Osteoblast (primary cell): ENCODE measurements at regions not wholly inside any gene's neighbourhood (a gene's known extent, or its start where the extent isn't known, plus 50 kb on each side); places are given as distances from the start of the nearest gene placed in this dataset.

Source experiments
- DNase-seq: peaks from one replicate; pipeline ENCODE4 v3.0.0; 2011; ENCODE audit warnings: low spot score, mixed read lengths; ENCODE audit not compliant: insufficient read length; ENCODE audit errors: missing footprints
- H2AFZ ChIP-seq: 2 replicates; pipeline ENCODE4 v1.6.0; 2011; ENCODE audit warnings: mild to moderate bottlenecking, low read length
- H3K27ac ChIP-seq: 2 replicates; pipeline ENCODE4 v1.5.1; 2011; ENCODE audit warnings: mild to moderate bottlenecking, low read depth, low read length, moderate library complexity
- H3K27me3 ChIP-seq: 2 replicates; pipeline ENCODE4 v1.6.0; 2012; ENCODE audit warnings: mild to moderate bottlenecking, control low read depth, inconsistent platforms, low read length, moderate library complexity; ENCODE audit not compliant: insufficient read depth
- H3K36me3 ChIP-seq: 2 replicates; pipeline ENCODE4 v1.5.1; 2011; ENCODE audit warnings: mild to moderate bottlenecking, low read length, control low read depth, moderate library complexity; ENCODE audit not compliant: insufficient read depth
- H3K4me1 ChIP-seq: 2 replicates; pipeline ENCODE4 v1.5.1; 2011; ENCODE audit warnings: mild to moderate bottlenecking, low read length, control low read depth, moderate library complexity; ENCODE audit not compliant: insufficient read depth
- H3K4me2 ChIP-seq: 2 replicates; pipeline ENCODE4 v1.6.0; 2011; ENCODE audit warnings: mild to moderate bottlenecking, low read length; ENCODE audit not compliant: insufficient read depth
- H3K4me3 ChIP-seq: fragments of 200-600 bp; sonication (generic); 3 replicates; pipeline ENCODE4 v1.5.1; 2012; ENCODE audit warnings: mild to moderate bottlenecking, low read length, inconsistent platforms; ENCODE audit not compliant: insufficient read depth
- H3K79me2 ChIP-seq: 2 replicates; pipeline ENCODE4 v1.6.0; 2012; ENCODE audit warnings: mild to moderate bottlenecking, low read length, control low read depth, inconsistent platforms; ENCODE audit not compliant: insufficient read depth
- H3K9me3 ChIP-seq: 2 replicates; pipeline ENCODE4 v1.5.1; 2011; ENCODE audit warnings: low read depth, low read length, control low read depth
- H4K20me1 ChIP-seq: 2 replicates; pipeline ENCODE4 v1.6.0; 2012; ENCODE audit warnings: mild to moderate bottlenecking, low read length, control low read depth; ENCODE audit not compliant: insufficient read depth
- CTCF ChIP-seq: IDR thresholded peaks from 2 replicates; pipeline ENCODE4 v1.5.1; 2011; ENCODE audit warnings: mild to moderate bottlenecking, low read depth, low read length, moderate library complexity; ENCODE audit errors: extremely low read depth

DNA sequence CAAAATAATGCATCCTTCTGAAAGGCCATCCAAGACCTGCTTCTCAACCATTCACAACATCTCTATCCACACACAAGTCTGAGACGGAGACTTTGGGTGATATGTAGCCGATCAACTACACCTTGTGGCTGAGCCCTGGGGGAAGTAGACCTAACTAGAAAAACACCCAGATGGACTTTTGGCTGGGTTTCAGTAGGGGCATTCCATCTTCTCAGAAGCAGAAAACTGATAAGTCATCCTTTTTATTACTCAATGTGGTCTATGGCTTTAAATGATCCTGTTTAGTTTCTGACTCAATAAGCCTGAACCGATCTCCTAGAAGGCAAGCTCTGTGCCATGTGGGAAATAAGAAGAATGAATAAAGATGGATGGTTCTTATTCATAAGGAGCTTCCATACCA, 82.5 kb upstream of the AFF2 start:
- Histone ChIP-seq H3K4me3 (no peak overlapping the region), H3K9me3 (no peaks in the 10 kb centered on the region), H4K20me1 (no peaks in the 10 kb centered on the region), H3K79me2 (no peaks in the 10 kb centered on the region), H2AFZ (no peak overlapping the region), H3K4me2 (no peak overlapping the region), H3K36me3 (no peaks in the 10 kb centered on the region), H3K4me1 (no peaks in the 10 kb centered on the region), H3K27ac (no peak overlapping the region), H3K27me3 (no peaks in the 10 kb centered on the region)
- no peak for TF ChIP-seq CTCF
- no peak for DNase-seq

DNA sequence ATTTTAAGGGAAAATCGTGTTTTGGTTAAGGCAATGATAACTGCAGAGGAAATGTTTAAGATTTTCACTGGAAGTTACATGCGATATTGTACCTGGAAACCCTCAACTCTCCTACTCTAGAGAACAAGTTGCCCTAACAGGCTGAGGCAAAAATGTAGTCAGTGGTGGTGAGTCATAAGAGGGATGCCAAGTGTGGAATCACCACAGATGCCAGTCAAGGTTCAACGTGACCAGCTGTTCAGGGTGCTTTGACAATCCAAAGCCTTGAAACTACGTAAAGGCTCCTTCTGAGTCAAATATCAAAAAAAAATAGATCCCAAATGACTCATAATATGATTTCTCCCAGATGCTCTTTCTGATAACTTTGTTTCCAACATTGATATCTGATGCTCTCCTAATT, 77.9 kb upstream of the AFF2 start:
- no peak for DNase-seq
- no peaks in the 10 kb centered on the region for H3K36me3 ChIP-seq
- H3K4me3 ChIP-seq = no peak overlapping the region
- TF ChIP-seq CTCF = no peak
- no peaks in the 10 kb centered on the region for H3K4me1 ChIP-seq
- H3K27ac ChIP-seq = no peak overlapping the region
- no peaks in the 10 kb centered on the region for H3K79me2 ChIP-seq
- no peaks in the 10 kb centered on the region for H3K9me3 ChIP-seq
- no peak overlapping the region for H2AFZ ChIP-seq
- no peaks in the 10 kb centered on the region for H4K20me1 ChIP-seq
- no peak overlapping the region for H3K4me2 ChIP-seq
- no peaks in the 10 kb centered on the region for H3K27me3 ChIP-seq

DNA sequence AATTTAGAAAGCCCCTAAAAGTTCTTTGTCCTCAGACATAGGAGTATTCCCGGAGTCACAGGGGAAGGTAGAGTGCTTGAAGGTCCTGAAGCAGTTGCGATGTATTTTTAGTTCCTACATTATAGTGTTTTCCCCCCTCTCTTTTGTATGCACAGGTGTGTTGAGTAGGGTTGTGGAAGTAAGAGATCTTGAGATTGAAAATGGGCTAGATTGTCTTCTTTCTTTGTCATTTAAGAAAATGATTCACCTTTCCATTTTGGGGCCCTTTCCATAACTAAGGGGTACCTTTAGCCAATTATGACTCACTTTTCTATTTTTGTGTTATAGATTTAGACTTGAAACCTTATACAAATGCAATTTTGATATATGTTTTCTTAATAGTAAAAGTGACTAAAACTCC, 75.8 kb upstream of the AFF2 start:
- H3K27me3 ChIP-seq = no peaks in the 10 kb centered on the region
- no peaks in the 10 kb centered on the region for H4K20me1 ChIP-seq
- TF ChIP-seq CTCF = no peak

GRCh38 chrX:148426467-148426866, 74.0 kb upstream of the AFF2 start:
- Histone ChIP-seq H3K4me1 (no peaks in the 10 kb centered on the region), H3K9me3 (no peaks in the 10 kb centered on the region), H3K4me2 (no peak overlapping the region), H2AFZ (no peak overlapping the region), H3K79me2 (no peaks in the 10 kb centered on the region), H3K4me3 (no peak overlapping the region), H3K27me3 (no peaks in the 10 kb centered on the region), H3K27ac (no peak overlapping the region), H4K20me1 (no peaks in the 10 kb centered on the region), H3K36me3 (no peaks in the 10 kb centered on the region)
- no peak for DNase-seq
- TF ChIP-seq CTCF = no peak

More for the DNA sequence above, 75.8 kb upstream of the AFF2 start:
- Histone ChIP-seq H2AFZ (no peak overlapping the region), H3K27ac (no peak overlapping the region), H3K4me2 (no peak overlapping the region), H3K4me3 (no peak overlapping the region), H3K9me3 (no peaks in the 10 kb centered on the region), H3K79me2 (no peaks in the 10 kb centered on the region), H3K4me1 (no peaks in the 10 kb centered on the region), H3K36me3 (no peaks in the 10 kb centered on the region)
- DNase-seq = no peak
